MM.1S (cell line): ENCODE measurements at regions not wholly inside any gene's neighbourhood (a gene's known extent, or its start where the extent isn't known, plus 50 kb on each side); places are given as distances from the start of the nearest gene placed in this dataset.

Source experiments
- CTCF ChIP-seq: fragments of 300-600 bp; sonication (generic); IDR thresholded peaks from 2 replicates; pipeline ENCODE4 v1.5.1; 2016; ENCODE audit warnings: antibody characterized with exemption, low read length, mixed read lengths
- EZH2 ChIP-seq: fragments of 300-600 bp; sonication (generic); optimal IDR thresholded peaks from 2 replicates; pipeline ENCODE3; 2017; ENCODE audit warnings: low read depth, mild to moderate bottlenecking, antibody characterized with exemption, low read length, mixed read lengths

DNA sequence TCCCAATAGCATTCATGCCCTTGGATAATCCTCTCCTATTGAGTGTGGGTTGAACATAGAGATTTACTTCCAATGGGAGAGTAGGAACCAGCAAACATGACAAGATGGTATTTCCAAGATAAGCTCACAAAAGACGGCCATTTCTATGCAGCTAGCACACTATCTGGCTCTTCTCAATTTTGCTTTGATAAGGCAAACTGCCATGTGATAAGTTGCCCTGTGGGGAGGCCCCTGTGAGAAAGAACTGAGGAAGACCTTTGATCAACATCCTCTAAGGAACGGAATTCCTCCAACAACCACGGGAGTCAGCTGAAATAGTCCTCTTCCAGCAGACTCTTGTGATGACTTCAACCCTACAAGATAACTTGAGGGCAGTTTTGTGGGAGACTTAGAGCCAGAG, 211.9 kb upstream of the TRPM3 start:
- TF ChIP-seq EZH2, result no peak
- TF ChIP-seq CTCF, result no peak
